C4-2B (cell line): ENCODE measurements at regions not wholly inside any gene's neighbourhood (a gene's known extent, or its start where the extent isn't known, plus 50 kb on each side); places are given as distances from the start of the nearest gene placed in this dataset.

Source experiments
- H3K27ac ChIP-seq: fragments of 450-650 bp; 2 replicates; pipeline ENCODE4 v1.5.1; 2017
- CTCF ChIP-seq: fragments of 450-650 bp; conservative IDR thresholded peaks from 2 replicates; pipeline ENCODE4 v1.5.1; 2017; ENCODE audit warnings: mild to moderate bottlenecking
- ZFX ChIP-seq: fragments of 450-650 bp; IDR thresholded peaks from 2 replicates; pipeline ENCODE4 v1.6.1; 2017

GRCh38 chr1:39085174-39085573, 59.0 kb downstream of the NDUFS5 start:
- no peak overlapping the region for H3K27ac ChIP-seq
- no peak for TF ChIP-seq ZFX
- no peak for TF ChIP-seq CTCF

GRCh38 chr1:39086386-39086785, 60.2 kb downstream of the NDUFS5 start:
- H3K27ac ChIP-seq = no peak overlapping the region
- no peak for TF ChIP-seq CTCF
- TF ChIP-seq ZFX = no peak

- no peak for TF ChIP-seq ZFX
- no peak for TF ChIP-seq CTCF
- H3K27ac ChIP-seq = no peak overlapping the region
Observed at GRCh38 chr1:39086865-39087409, 60.8 kb downstream of the NDUFS5 start.

- H3K27ac ChIP-seq = no peak overlapping the region
- TF ChIP-seq CTCF (no peak), ZFX (no peak)
Observed at GRCh38 chr1:39087435-39087834, 61.3 kb downstream of the NDUFS5 start.

GRCh38 chr1:39088658-39089057, 62.5 kb downstream of the NDUFS5 start:
- TF ChIP-seq ZFX (no peak), CTCF (no peak; the same call in 1 of the 2 replicates)
- H3K27ac ChIP-seq = no peak overlapping the region

GRCh38 chr1:39089931-39090521, 63.9 kb downstream of the NDUFS5 start:
- no peak for TF ChIP-seq ZFX
- TF ChIP-seq CTCF = no peak
- H3K27ac ChIP-seq = peak overlapping the region; percentile 17

- TF ChIP-seq CTCF (no peak), ZFX (no peak)
- H3K27ac ChIP-seq = no peak overlapping the region
Observed at GRCh38 chr1:39090757-39091380, 64.7 kb downstream of the NDUFS5 start.
